Anterior cingulate cortex (tissue), 58 donors: ENCODE measurements at regions not wholly inside any gene's neighbourhood (a gene's known extent, or its start where the extent isn't known, plus 50 kb on each side); places are given as distances from the start of the nearest gene placed in this dataset.

Experiments
- DNase-seq, 58 donors: peaks; one replicate each; lab custom pipeline; 2025; lab: John Stamatoyannopoulos, UW

DNA sequence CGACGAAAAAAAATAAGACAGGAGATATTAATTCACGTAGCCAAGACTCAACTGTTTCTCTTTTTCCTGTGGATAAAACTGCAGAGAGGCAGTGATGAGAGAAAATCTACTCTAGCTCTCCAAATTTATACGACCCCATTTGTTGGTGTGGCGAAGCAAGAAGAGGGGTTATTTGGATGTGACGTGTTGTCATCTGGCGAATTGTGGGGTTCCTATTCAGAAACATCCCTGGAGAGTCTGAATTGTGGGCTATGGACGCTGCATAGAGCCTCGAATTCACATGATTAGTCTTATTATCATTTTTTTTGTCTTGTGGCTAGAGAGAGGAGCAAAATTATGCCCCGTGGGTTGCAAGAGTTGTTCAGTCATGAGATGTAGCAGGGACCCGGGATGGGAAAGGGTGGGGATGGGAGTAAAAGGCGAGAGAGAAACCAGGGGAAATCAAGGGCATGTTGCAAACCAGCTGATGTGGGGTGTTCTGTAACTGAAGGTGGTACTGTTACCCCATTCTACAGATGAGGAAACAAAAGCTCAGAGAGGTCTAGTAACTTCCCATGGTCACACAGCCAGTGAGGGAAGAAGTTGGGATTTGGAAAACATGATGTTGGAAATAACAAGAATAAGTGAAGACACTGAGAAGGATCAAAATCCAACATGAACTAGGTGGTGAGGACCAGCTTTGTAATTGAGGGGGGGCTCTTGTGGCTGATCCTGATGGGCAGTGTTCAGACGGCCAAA, 69.2 kb upstream of the SFMBT2 start:
- DNase-seq = no peak

DNA sequence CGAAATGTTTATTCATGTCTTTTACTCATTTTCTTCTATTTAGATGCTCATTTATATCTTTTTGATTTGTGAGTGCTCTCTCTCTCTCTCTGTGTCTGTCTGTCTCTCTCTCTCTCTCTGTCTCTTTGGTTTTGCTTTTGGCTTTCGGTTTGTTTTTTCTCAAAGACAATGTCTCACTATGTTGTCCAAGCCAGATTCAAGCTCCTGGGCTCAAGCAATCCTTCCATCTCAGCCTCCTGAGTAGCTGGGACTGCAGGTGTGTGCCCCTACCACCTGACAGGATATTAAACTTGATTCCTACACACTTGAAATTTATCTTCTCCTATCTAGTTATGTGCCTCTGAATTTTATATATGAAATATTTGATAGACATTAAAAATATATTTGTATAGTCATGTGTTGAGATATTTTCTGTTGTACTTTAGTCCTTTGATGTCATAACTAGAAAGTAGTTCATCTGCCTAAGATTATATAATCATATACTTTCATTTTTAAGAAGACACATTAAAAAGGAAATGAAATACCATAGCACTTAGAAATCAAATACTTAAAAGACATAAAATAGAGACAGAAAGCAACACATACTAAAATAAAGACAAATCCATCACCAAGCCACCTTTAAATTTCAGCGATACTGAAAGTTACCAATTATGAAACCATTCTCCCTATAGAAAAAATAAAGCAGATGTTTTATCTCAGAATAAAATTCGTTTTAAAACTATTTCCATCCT, 68.1 kb upstream of the SFMBT2 start:
- no peak for DNase-seq

DNA sequence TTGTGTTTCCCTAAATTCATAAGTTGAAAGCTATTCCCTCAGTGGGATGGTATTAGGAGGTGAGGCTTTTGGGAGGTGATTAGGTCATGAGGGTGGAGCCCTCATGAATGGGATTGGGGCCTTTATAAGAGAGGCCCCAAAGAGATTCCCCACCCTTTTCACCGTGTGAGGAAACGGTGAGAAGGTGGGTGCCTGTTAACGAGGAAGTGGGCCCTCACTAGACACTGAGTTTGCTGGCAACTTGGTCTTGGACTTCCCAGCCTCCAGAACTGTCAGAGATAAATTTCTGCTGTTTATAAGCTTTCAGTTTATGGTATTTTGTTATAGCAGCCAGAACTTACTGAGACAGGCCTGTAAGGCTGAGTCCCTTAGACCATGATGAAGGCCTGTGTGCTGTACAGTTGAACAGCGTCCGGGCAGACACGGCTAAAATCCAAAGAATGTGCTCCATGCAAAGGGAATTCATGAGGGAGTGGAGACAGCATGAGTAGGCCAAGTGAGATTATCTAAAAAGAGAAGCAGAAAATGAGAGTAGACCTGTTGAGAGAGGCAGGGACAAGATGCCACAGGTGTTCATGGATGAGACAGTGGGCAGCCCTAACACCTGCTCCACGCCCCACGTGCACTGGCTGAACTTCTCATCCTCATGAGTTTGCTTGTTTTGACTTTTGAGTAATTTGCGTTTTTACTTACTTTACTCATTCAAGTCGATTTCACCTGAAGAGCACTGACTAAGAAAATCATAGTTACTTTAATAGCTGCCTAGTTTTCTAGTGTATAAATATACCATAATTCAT, 66.9 kb upstream of the SFMBT2 start:
- no peak for DNase-seq

DNA sequence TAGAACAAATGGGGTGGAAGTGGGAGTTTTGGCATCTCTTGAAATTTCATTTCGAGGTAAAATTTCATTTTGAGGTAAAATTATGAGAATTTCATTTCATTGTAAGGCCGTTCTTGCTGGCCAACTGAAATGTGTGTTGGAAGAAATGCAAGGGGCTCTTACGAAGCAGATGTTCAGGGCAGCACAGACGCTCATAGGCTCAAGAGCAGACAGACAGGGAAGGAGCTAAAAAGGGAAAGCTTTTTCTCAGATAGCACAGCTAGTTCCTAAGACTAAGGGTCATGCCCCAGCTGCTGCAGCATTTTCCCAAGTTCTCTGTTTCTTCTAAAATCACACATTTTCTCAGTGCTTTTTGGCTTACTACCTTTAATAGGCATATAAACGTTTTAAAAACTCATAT, 65.1 kb upstream of the SFMBT2 start:
- DNase-seq = peak in 1 of 58 donors; percentile 51

DNA sequence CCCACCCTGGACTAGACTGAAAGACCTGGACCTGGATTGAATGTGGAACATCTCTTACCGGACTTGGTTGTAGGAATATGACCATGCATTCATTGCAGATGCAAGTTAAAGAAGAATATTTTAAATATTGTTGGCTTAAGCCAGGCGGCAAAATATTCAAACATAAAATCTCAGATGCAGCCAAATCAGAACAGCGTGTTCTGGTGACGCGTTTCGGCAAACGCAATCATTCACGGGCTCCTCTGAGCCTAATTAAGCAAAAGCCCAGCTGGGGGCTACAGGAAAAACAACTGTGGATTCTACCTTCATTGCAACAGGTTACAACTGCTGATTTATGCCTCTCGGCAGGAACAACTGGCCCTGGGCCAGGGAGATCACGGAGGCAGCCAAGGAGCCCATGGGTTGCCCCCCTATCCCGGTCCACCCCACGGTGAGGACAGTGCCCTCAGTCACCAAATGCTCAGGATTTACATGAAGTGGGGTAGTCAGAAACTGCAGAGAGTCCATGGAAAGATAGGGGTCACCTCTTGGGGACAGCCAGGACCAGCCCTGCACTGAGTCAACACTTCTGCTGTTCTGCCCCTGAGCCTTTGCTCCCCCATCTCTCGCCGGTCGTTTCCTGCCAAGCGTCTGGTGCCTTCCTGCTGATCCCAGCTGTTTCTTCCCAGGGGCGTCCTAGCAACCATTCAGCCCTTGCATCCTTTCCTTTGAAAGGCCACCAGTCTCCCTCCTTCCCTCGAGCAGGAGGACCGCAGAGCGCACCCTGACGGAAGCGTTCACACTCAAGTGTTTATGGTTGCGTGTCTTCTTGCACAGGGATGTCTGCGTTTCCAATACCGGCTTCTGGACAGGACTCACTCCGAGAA, 64.4 kb upstream of the SFMBT2 start:
- DNase-seq = peak in 50 of 58 donors; percentile 10 to 81 (median 48)

DNA sequence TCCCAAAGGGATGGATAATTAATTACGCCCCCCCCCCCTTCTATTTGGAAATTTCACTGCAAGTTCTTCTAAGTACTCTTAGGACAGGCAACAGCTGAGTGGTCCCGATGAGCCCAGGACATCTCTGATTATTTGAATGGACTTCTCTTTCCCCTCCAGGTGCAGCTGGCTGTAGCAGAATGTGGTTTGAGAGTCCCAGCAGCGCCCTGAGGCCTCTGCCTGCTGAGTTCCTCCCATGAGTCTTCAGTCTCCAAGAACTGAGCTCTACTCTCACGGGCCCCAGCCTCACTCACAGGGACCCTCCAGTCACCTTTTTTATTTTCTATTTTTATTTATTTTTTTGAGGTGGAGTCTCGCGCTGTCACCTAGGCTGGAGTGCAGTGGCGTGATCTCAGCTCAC, 63.6 kb upstream of the SFMBT2 start:
- DNase-seq = no peak

DNA sequence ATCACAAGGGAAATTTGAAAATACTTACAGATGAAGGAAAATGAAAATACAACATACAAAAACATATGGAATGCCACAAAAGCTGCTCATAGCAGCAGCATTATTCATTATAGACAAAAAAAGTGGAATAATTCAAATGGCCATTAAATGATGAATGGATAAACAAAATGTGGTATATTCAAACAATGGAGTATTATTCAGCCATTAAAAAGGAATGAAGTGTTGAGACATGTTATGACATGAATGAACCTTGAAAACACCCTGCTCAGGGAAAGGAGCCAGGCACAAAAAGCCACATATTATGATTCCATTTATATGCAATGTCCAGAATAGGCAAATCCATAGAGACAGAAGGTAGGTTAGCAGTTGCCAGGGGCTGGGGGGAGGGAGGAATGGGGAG, 62.6 kb upstream of the SFMBT2 start:
- DNase-seq = no peak

DNA sequence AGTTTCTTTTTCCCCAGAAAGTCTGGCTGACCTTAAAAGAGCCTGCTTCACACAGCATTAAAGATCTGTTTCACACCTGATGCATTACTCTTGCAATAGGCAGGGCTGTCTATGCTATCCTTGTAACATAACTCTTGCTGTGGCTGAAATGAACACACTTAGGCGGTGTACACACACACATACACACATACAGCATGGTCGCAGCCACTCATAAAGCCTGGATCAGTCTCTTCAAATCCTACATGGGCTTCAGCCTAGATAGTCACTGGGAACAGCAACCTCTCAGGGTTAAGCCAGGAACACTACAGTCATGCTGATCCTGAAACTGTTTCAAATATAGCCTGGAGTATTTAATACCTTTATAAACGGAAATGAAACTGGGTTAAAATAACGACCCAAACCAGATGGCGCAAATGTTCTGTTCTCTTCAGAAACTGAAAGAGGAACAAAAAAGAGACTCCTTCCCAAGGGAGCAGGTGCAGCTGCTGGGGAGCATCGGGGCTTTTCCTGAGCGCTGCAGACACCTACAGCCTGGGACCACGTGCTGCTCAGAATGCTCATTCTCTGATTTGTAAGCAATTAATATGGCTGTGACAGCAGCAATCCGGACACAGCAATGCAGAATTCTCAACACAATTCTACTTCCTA, 61.0 kb upstream of the SFMBT2 start:
- peak in 7 of 58 donors; percentile 10 to 56 (median 19) for DNase-seq

DNA sequence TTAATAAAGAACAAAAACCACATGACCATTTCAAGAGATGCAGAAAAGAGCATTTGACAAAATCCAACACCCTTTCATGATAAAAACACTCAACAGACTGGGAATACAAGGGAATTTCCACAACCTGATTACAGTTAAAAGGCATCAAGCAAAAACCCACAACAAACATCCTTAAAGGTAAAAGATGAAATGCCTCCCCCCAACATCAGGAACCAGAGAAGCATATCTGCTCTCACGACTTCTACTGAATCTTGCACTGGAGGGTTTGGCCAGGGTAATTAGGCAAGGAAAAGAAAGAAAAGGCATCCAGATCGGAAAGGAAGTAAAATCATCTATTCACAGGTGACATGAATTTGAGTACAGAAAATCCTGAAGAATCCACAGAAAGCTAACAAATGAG, 59.5 kb upstream of the SFMBT2 start:
- DNase-seq = no peak

DNA sequence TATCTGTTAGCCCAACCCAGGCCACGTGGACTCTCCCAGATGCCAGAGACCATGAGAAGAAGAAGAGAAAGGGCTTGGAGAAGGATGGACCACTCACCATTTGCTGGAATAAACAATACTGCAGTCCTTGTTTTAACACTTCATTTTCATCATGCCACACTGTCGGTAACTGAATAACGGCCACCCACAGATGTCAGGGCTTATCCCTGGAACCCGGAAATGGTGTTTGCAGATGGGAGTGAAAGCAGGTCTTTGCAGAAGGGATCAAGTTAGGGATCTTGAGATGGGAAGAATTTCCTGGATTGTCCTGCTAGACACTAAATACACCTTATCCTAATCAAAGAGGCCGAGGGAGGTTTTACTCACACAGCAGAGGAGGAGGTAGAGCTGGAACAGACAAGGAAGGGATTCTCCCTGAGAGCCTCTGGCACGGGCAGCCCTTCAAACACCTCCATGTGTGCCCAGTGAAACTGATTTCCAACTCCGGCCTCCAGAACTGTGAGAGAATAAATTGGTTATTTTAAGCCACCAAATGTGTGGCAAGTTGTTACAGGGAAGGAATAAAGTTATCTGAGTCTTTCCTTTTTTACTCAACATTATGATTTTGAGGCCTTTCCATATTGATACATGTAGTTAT, 56.3 kb upstream of the SFMBT2 start:
- no peak for DNase-seq

DNA sequence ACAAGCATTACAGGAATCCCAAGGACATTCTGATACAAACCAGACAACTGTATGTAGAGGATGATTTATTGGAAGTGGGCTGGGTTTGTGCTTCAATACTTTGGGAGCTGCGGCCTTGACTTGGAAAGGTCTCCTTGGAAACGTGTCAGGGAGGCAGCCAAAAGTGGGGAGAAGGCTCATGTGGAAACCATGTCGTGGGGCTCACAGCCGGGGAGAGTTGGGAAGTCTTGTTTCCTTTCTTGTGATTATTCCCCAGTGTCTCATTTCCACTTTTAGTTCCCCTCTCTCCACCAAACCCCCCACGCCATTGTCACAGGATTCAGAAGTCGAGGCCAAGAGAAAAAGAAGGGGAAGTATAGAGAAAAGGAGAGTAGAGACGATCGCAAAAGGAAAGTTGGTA, 53.9 kb upstream of the SFMBT2 start:
- DNase-seq = peak in 2 of 58 donors; percentile 11 to 33
